ENCODE measurements at regions not wholly inside any gene's neighbourhood (a gene's known extent, or its start where the extent isn't known, plus 50 kb on each side); places are given as distances from the start of the nearest gene placed in this dataset.

DNA sequence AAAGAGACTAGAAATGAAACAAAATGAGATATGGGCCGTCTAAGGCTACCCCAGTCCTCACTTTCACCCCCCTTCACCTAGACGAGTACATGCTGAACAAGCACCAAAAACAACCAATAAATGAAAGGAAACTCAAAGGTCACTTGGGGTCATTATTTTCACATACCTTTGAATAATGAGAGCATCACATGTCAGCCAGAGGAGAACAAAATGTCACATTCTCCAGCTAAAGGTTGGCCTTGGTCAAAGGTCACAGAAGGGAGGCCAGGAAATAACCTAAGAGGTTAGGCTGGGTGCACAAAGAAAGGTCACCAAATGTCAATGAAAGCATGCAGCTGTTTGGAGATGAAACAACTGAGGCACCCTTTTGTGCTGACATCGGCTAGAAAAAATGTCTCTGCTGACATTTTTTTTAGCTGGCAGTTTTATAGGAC is 288.7 kb upstream of the USP25 start:
- H3K27me3 ChIP-seq (ENCODE audit: control insufficient read depth in 1 of 2, insufficient read depth in 2 of 2, low read length in 2 of 2), result no peaks in the 10 kb centered on the region
- FAIRE-seq (peak; percentile 99), ATAC-seq (peak; percentile 73), DNase-seq (ENCODE audit: low spot score) (peak; percentile 99)
- no peaks in the 10 kb centered on the region for H4K20me1 ChIP-seq (ENCODE audit: insufficient read depth, low read length)
- no peaks in the 10 kb centered on the region for H3K9me3 ChIP-seq (ENCODE audit: low read length)
- H2AFZ ChIP-seq (ENCODE audit: low read length), result no peak overlapping the region
- 0% methylated on average over 3 of the region's 3 CpGs for WGBS (ENCODE audit: low lambda C conversion rate)
- peak overlapping the region; percentile 75 for H3K9ac ChIP-seq (ENCODE audit: insufficient read depth, low read depth, low read length)
- intact Hi-C loops (cut with micrococcal nuclease; ENCODE audit: unreplicated experiment) (loop anchor here (1.0 to 10.0 kb wide), 6 partner anchors 230 to 1056 kb away; partner anchors contain the start of genes HSPA13 and NRIP1), in situ Hi-C loops (cut with HindIII; ENCODE audit: extremely low pct_ligation_motif_present, low pct_unique_long_range_greater_than_20kb) (loop anchor here (10.0 kb wide), 1 partner anchor 296 kb away; no protein-coding TSS in a partner anchor)
- H3K4me1 ChIP-seq (ENCODE audit: insufficient read depth, low read length), result peaks cover 94% of the 10 kb centered on the region
- ChIA-PET CTCF (ENCODE audit: low intra/inter-chr PET ratio, low total read pairs) (no interaction called here), POLR2A (interaction anchor here (1.1 to 2.4 kb wide), 6 partner anchors 9 to 577 kb away, joined by 4 to 10 read pairs (median 4); partner anchors contain the start of gene NRIP1)
- H3K36me3 ChIP-seq (replicated peaks in 1 of 2; ENCODE audit: control insufficient read depth in 1 of 2, insufficient read depth in 2 of 2, low read length in 2 of 2), result no peaks in the 10 kb centered on the region
- no TSS peak for BruUV-seq (replicated peaks)
- H3K4me3 ChIP-seq (replicated peaks in 1 of 3; ENCODE audit: insufficient read depth in 1 of 3, low read depth in 2 of 3, low read length in 3 of 3), result peak overlapping the region; percentile 31 to 48 (median 32); a peak in 4 of 6 replicates
- H3K4me2 ChIP-seq (ENCODE audit: low read depth, low read length), result peak overlapping the region; percentile 85
- H3K79me2 ChIP-seq (ENCODE audit: insufficient read depth, low read length), result peaks cover 51% of the 10 kb centered on the region
- H3K27ac ChIP-seq (ENCODE audit: extremely low read length, insufficient read depth, low read length), result peak overlapping the region; percentile 93
- TF ChIP-seq ZBTB3 (CRISPR knock-in tag; IDR thresholded peaks at IDR 0.05; ENCODE audit: borderline replicate concordance, low read depth) (no peak), IRF2 (CRISPR knock-in tag; IDR thresholded peaks at IDR 0.05) (peak; percentile 91), ZNF792 (CRISPR knock-in tag; IDR thresholded peaks at IDR 0.05) (peak; percentile 36; the same call in 1 of the 2 replicates), ISL2 (CRISPR knock-in tag; IDR thresholded peaks at IDR 0.05) (peak; percentile 98), POLR2G (IDR thresholded peaks at IDR 0.05; ENCODE audit: low read depth, low read length) (peak; percentile 34; the same call in 1 of the 2 replicates), ZFP36 (IDR thresholded peaks at IDR 0.05; ENCODE audit: borderline replicate concordance, low read depth, low read length, partially characterized antibody) (no peak), SIX4 (CRISPR knock-in tag; IDR thresholded peaks at IDR 0.05) (peak; percentile 93), REXO4 (CRISPR knock-in tag; IDR thresholded peaks at IDR 0.05; ENCODE audit: borderline replicate concordance) (no peak), SOX6 (IDR thresholded peaks at IDR 0.05) (no peak), SOX6 (CRISPR knock-in tag; IDR thresholded peaks at IDR 0.05) (peak; percentile 100), ZNF446 (CRISPR knock-in tag; IDR thresholded peaks at IDR 0.05) (no peak), RFX3 (CRISPR knock-in tag; IDR thresholded peaks at IDR 0.05) (no peak), GABPA (IDR thresholded peaks at IDR 0.05; ENCODE audit: low read depth, low read length) (no peak), GABPA (CRISPR knock-in tag; IDR thresholded peaks at IDR 0.05; ENCODE audit: low read depth) (peak; percentile 30; the same call in 1 of the 2 replicates)
- TF ChIP-seq, protein P1, sequence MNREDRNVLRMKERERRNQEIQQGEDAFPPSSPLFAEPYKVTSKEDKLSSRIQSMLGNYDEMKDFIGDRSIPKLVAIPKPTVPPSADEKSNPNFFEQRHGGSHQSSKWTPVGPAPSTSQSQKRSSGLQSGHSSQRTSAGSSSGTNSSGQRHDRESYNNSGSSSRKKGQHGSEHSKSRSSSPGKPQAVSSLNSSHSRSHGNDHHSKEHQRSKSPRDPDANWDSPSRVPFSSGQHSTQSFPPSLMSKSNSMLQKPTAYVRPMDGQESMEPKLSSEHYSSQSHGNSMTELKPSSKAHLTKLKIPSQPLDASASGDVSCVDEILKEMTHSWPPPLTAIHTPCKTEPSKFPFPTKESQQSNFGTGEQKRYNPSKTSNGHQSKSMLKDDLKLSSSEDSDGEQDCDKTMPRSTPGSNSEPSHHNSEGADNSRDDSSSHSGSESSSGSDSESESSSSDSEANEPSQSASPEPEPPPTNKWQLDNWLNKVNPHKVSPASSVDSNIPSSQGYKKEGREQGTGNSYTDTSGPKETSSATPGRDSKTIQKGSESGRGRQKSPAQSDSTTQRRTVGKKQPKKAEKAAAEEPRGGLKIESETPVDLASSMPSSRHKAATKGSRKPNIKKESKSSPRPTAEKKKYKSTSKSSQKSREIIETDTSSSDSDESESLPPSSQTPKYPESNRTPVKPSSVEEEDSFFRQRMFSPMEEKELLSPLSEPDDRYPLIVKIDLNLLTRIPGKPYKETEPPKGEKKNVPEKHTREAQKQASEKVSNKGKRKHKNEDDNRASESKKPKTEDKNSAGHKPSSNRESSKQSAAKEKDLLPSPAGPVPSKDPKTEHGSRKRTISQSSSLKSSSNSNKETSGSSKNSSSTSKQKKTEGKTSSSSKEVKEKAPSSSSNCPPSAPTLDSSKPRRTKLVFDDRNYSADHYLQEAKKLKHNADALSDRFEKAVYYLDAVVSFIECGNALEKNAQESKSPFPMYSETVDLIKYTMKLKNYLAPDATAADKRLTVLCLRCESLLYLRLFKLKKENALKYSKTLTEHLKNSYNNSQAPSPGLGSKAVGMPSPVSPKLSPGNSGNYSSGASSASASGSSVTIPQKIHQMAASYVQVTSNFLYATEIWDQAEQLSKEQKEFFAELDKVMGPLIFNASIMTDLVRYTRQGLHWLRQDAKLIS (CRISPR knock-in tag; IDR thresholded peaks at IDR 0.05), result no peak
- TF ChIP-seq, protein P2, sequence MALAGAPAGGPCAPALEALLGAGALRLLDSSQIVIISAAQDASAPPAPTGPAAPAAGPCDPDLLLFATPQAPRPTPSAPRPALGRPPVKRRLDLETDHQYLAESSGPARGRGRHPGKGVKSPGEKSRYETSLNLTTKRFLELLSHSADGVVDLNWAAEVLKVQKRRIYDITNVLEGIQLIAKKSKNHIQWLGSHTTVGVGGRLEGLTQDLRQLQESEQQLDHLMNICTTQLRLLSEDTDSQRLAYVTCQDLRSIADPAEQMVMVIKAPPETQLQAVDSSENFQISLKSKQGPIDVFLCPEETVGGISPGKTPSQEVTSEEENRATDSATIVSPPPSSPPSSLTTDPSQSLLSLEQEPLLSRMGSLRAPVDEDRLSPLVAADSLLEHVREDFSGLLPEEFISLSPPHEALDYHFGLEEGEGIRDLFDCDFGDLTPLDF (CRISPR knock-in tag; IDR thresholded peaks at IDR 0.05), result 0 out of 2 replicates have a peak, but pooled peaks have one; percentile 24
- TF ChIP-seq, protein P3, sequence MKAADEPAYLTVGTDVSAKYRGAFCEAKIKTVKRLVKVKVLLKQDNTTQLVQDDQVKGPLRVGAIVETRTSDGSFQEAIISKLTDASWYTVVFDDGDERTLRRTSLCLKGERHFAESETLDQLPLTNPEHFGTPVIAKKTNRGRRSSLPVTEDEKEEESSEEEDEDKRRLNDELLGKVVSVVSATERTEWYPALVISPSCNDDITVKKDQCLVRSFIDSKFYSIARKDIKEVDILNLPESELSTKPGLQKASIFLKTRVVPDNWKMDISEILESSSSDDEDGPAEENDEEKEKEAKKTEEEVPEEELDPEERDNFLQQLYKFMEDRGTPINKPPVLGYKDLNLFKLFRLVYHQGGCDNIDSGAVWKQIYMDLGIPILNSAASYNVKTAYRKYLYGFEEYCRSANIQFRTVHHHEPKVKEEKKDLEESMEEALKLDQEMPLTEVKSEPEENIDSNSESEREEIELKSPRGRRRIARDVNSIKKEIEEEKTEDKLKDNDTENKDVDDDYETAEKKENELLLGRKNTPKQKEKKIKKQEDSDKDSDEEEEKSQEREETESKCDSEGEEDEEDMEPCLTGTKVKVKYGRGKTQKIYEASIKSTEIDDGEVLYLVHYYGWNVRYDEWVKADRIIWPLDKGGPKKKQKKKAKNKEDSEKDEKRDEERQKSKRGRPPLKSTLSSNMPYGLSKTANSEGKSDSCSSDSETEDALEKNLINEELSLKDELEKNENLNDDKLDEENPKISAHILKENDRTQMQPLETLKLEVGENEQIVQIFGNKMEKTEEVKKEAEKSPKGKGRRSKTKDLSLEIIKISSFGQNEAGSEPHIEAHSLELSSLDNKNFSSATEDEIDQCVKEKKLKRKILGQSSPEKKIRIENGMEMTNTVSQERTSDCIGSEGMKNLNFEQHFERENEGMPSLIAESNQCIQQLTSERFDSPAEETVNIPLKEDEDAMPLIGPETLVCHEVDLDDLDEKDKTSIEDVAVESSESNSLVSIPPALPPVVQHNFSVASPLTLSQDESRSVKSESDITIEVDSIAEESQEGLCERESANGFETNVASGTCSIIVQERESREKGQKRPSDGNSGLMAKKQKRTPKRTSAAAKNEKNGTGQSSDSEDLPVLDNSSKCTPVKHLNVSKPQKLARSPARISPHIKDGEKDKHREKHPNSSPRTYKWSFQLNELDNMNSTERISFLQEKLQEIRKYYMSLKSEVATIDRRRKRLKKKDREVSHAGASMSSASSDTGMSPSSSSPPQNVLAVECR (CRISPR knock-in tag; IDR thresholded peaks at IDR 0.05; ENCODE audit: borderline replicate concordance), result peak; percentile 71; the same call in 1 of the 2 replicates
